SK-N-SH (cell line): ENCODE measurements at regions not wholly inside any gene's neighbourhood (a gene's known extent, or its start where the extent isn't known, plus 50 kb on each side); places are given as distances from the start of the nearest gene placed in this dataset.

Experiments
- CTCF ChIA-PET: fragments of 300-600, 350-600 bp; formaldehyde crosslinking; extraction: SDS; loops from one replicate; lab custom pipeline; 2021; lab: Yijun Ruan, JAX
- POLR2A ChIA-PET: fragments of 350-600 bp; sonication (Branson Sonifier 250); formaldehyde crosslinking; extraction: SDS; loops from one replicate; lab custom pipeline; 2020; ENCODE audit warnings: antibody characterized with exemption, inconsistent platforms; lab: Yijun Ruan, JAX
- DNase-seq: peaks from one replicate; pipeline ENCODE4 v3.0.0; 2012
- H2AFZ ChIP-seq: fragments of 200-600 bp; sonication (generic); 2 replicates; pipeline ENCODE4 v1.8.1; 2016; ENCODE audit warnings: antibody characterized with exemption, mild to moderate bottlenecking, low read depth
- H3F3A ChIP-seq: fragments of 200-600 bp; sonication (generic); replicated peaks from 2 replicates; pipeline ENCODE3; 2016; ENCODE audit warnings: antibody characterized with exemption, mild to moderate bottlenecking; ENCODE audit not compliant: insufficient read depth
- H3K27ac ChIP-seq, 2 experiments: fragments of 200-500 bp in 1 of 2; fragments of 200-600 bp in 1 of 2; sonication (Bioruptor generic) in 1 of 2; sonication (generic), shearing (Covaris generic) in 1 of 2; 2 replicates each; pipeline versions ENCODE4 v1.5.1 to v1.6.1; 2014 to 2016; ENCODE audit warnings: low read depth in 2 of 2, inconsistent platforms in 1 of 2, low read length in 1 of 2, mild to moderate bottlenecking in 1 of 2, mixed read lengths in 1 of 2
- H3K27me3 ChIP-seq: fragments of 200-600 bp; sonication (generic), shearing (Covaris generic); 2 replicates; pipeline ENCODE4 v1.6.1; 2016; ENCODE audit warnings: mixed run types; ENCODE audit not compliant: insufficient read depth
- H3K36me3 ChIP-seq, 2 experiments: fragments of 200-500 bp in 1 of 2; fragments of 200-600 bp in 1 of 2; sonication (Bioruptor generic) in 1 of 2; sonication (generic) in 1 of 2; replicated peaks in 1 of 2; 2 replicates each; pipeline versions ENCODE3 to v1.5.1; 2014 to 2016; ENCODE audit warnings: low read length in 1 of 2, mild to moderate bottlenecking in 1 of 2; ENCODE audit not compliant: insufficient read depth in 2 of 2, control insufficient read depth in 1 of 2
- H3K4me1 ChIP-seq, 2 experiments: fragments of 200-500 bp in 1 of 2; fragments of 200-600 bp in 1 of 2; sonication (Bioruptor generic) in 1 of 2; sonication (generic), shearing (Covaris generic) in 1 of 2; 2 replicates each; pipeline versions ENCODE4 v1.5.1 to v1.6.1; 2014 to 2016; ENCODE audit warnings: low read depth in 1 of 2, low read length in 1 of 2, mixed run types in 1 of 2; ENCODE audit not compliant: insufficient read depth in 2 of 2, control insufficient read depth in 1 of 2
- H3K4me2 ChIP-seq: fragments of 200-600 bp; sonication (generic), shearing (Covaris generic); 2 replicates; pipeline ENCODE4 v1.6.1; 2017; ENCODE audit warnings: mixed run types
- H3K4me3 ChIP-seq, 2 experiments: fragments of 200-500 bp in 1 of 2; fragments of 200-600 bp in 1 of 2; sonication (Bioruptor generic) in 1 of 2; sonication (generic), shearing (Covaris generic) in 1 of 2; 2 replicates each; pipeline versions ENCODE4 v1.5.1 to v1.8.1; 2014 to 2016; ENCODE audit warnings: low read depth in 2 of 2, inconsistent platforms in 1 of 2, low read length in 1 of 2, mild to moderate bottlenecking in 1 of 2, mixed read lengths in 1 of 2, moderate library complexity in 1 of 2
- H3K79me2 ChIP-seq: fragments of 200-600 bp; sonication (generic); 2 replicates; pipeline ENCODE4 v1.8.1; 2017; ENCODE audit warnings: mild to moderate bottlenecking; ENCODE audit not compliant: insufficient read depth
- H3K9ac ChIP-seq: fragments of 200-600 bp; sonication (generic); 2 replicates; pipeline ENCODE4 v1.6.1; 2017; ENCODE audit warnings: mixed run types
- H3K9me2 ChIP-seq: fragments of 200-600 bp; sonication (generic); 2 replicates; pipeline ENCODE4 v1.6.1; 2017; ENCODE audit warnings: mixed run types
- H3K9me3 ChIP-seq: fragments of 200-600 bp; sonication (generic); 2 replicates; pipeline ENCODE4 v1.6.1; 2017; ENCODE audit warnings: mixed run types, mild to moderate bottlenecking, moderate library complexity
- H4K20me1 ChIP-seq: fragments of 200-600 bp; sonication (generic); 2 replicates; pipeline ENCODE4 v1.6.1; 2017; ENCODE audit warnings: mild to moderate bottlenecking, mixed run types; ENCODE audit not compliant: insufficient read depth
- CHD2 ChIP-seq: fragments of 150-350 bp; IDR thresholded peaks from 2 replicates; pipeline ENCODE4 v1.6.1; 2018; ENCODE audit warnings: low read length; ENCODE audit not compliant: partially characterized antibody
- EP300 ChIP-seq, 2 experiments: IDR thresholded peaks; 2 replicates each; pipeline versions ENCODE4 v1.4.0 to v1.6.1; 2012; ENCODE audit warnings: borderline replicate concordance in 1 of 2, low read depth in 1 of 2, low read length in 1 of 2
- FOXJ3 ChIP-seq: sonication (generic); formaldehyde crosslinking; IDR thresholded peaks from 2 replicates; pipeline ENCODE4 v1.5.1; 2020; ENCODE audit warnings: mild to moderate bottlenecking, missing genetic modification reagents
- FOXM1 ChIP-seq: IDR thresholded peaks from 2 replicates; pipeline ENCODE4 v1.4.0; 2012; ENCODE audit warnings: low read depth, mild to moderate bottlenecking
- GABPA ChIP-seq: IDR thresholded peaks from 2 replicates; pipeline ENCODE4 v1.4.0; 2012; ENCODE audit warnings: low read depth, mild to moderate bottlenecking
- IRF3 ChIP-seq: fragments of 150-350 bp; IDR thresholded peaks from 2 replicates; pipeline ENCODE4 v1.6.1; 2016; ENCODE audit warnings: mild to moderate bottlenecking, low read depth, low read length
- MAX ChIP-seq: IDR thresholded peaks from 2 replicates; pipeline ENCODE4 v1.4.0; 2012; ENCODE audit warnings: low read depth
- MXI1 ChIP-seq: IDR thresholded peaks from 2 replicates; pipeline ENCODE4 v1.6.1; 2012; ENCODE audit warnings: mild to moderate bottlenecking, low read depth, low read length, improper control_type of control experiment
- NFIC ChIP-seq: IDR thresholded peaks from 2 replicates; pipeline ENCODE4 v1.4.0; 2012; ENCODE audit warnings: borderline replicate concordance
- NRF1 ChIP-seq: IDR thresholded peaks from 2 replicates; pipeline ENCODE4 v1.6.1; 2012; ENCODE audit warnings: low read depth, mild to moderate bottlenecking, low read length
- PBX3 ChIP-seq: IDR thresholded peaks from 2 replicates; pipeline ENCODE4; 2012
- POLR2AphosphoS5 ChIP-seq: IDR thresholded peaks from 2 replicates; pipeline ENCODE4 v1.6.1; 2012; ENCODE audit warnings: low read depth, low read length
- RFX5 ChIP-seq: IDR thresholded peaks from 2 replicates; pipeline ENCODE4 v1.6.1; 2012; ENCODE audit warnings: mild to moderate bottlenecking, improper control_type of control experiment, low read length
- RXRA ChIP-seq: IDR thresholded peaks from 2 replicates; pipeline ENCODE4 v1.4.0; 2012; ENCODE audit warnings: low read depth, mild to moderate bottlenecking, borderline replicate concordance
- SMC3 ChIP-seq: IDR thresholded peaks from 2 replicates; pipeline ENCODE4 v1.6.1; 2012; ENCODE audit warnings: low read depth, low read length, improper control_type of control experiment
- TAF1 ChIP-seq: IDR thresholded peaks from 2 replicates; pipeline ENCODE4 v1.6.1; 2012; ENCODE audit warnings: low read depth, mild to moderate bottlenecking, low read length, moderate library complexity, borderline replicate concordance
- TCF12 ChIP-seq: IDR thresholded peaks from 2 replicates; pipeline ENCODE4 v1.4.0; 2012
- USF1 ChIP-seq: IDR thresholded peaks from 2 replicates; pipeline ENCODE4 v1.4.0; 2012; ENCODE audit warnings: low read depth, borderline replicate concordance
- YY1 ChIP-seq: IDR thresholded peaks from 2 replicates; pipeline ENCODE4 v1.4.0; 2012; ENCODE audit warnings: low read depth, mild to moderate bottlenecking
- WGBS: methylation state at CpG from one replicate; pipeline ENCODE4 v1.1.6; 2017; ENCODE audit warnings: low lambda C conversion rate; 5-methylcytosine and 5-hydroxymethylcytosine counted together

GRCh38 chr7:18177815-18178660 lies 150.4 kb upstream of the PRPS1L1 start:
- Histone ChIP-seq H3K36me3 (no peaks in the 10 kb centered on the region), H2AFZ (no peak overlapping the region), H3K4me3 (no peak overlapping the region), H3F3A (no peaks in the 10 kb centered on the region), H3K27me3 (peaks cover 24% of the 10 kb centered on the region; the same call in 1 of the 2 replicates), H3K9me2 (no peaks in the 10 kb centered on the region), H3K79me2 (no peaks in the 10 kb centered on the region), H3K4me2 (no peak overlapping the region), H4K20me1 (no peaks in the 10 kb centered on the region), H3K9ac (no peak overlapping the region), H3K9me3 (0 out of 2 replicates have a peak, but pooled peaks cover 3% of the 10 kb centered on the region), H3K27ac (no peak overlapping the region; a peak in 1 of 4 replicates), H3K4me1 (no peaks in the 10 kb centered on the region)
- ChIA-PET POLR2A (no interaction called here), CTCF (interaction anchor here (0.6 to 1.3 kb wide), 3 partner anchors 17 to 408 kb away, joined by 3 read pairs; no protein-coding TSS in a partner anchor)
- WGBS = 2% methylated on average over 7 of the region's 7 CpGs
- TF ChIP-seq POLR2AphosphoS5 = no peak
- TF ChIP-seq FOXJ3 (CRISPR knock-in tag) = no peak
- no peak for TF ChIP-seq NFIC
- TF ChIP-seq NRF1 = no peak
- TF ChIP-seq CHD2 = no peak
- TF ChIP-seq TAF1 = no peak
- TF ChIP-seq MAX = no peak
- no peak for TF ChIP-seq GABPA
- TF ChIP-seq FOXM1 = no peak
- TF ChIP-seq USF1 = no peak
- TF ChIP-seq RFX5 = no peak
- TF ChIP-seq MXI1 = no peak
- no peak for TF ChIP-seq EP300 (IDR thresholded peaks at IDR 0.05; ENCODE audit: borderline replicate concordance in 1 of 2, low read depth in 1 of 2, low read length in 1 of 2)
- TF ChIP-seq SMC3 = no peak
- no peak for TF ChIP-seq TCF12
- no peak for TF ChIP-seq YY1
- TF ChIP-seq IRF3 = no peak
- no peak for TF ChIP-seq PBX3
- TF ChIP-seq RXRA = no peak
- no peak for DNase-seq
